Activated B cell treated with CpG ODN at 0.5 μM for 24 hours (primary cell): ENCODE measurements at regions not wholly inside any gene's neighbourhood (a gene's known extent, or its start where the extent isn't known, plus 50 kb on each side); places are given as distances from the start of the nearest gene placed in this dataset.

Source experiments
- ATAC-seq: fragments of 200-7000 bp; cut with Tn5 transposase; one replicate; pipeline ENCODE4 v1.10.0; 2021; ENCODE audit warnings: low read depth, mild to moderate bottlenecking, moderate library complexity
- CTCF ChIA-PET: fragments of 350-600 bp; sonication (Branson Sonifier 250); formaldehyde crosslinking; loops from one replicate; lab custom pipeline; 2021; ENCODE audit warnings: antibody characterized with exemption; lab: Charles Lee
- POLR2A ChIA-PET: fragments of 350-600 bp; sonication (Branson Sonifier 250); formaldehyde crosslinking; loops from one replicate; lab custom pipeline; 2021; ENCODE audit warnings: antibody characterized with exemption; lab: Charles Lee
- DNase-seq: peaks from one replicate; pipeline ENCODE4 v3.0.0; 2022
- H3K27ac Mint-ChIP-seq: one replicate; pipeline ENCODE4 v1.8.0; 2020; ENCODE audit warnings: mixed read lengths
- H3K27me3 Mint-ChIP-seq: one replicate; pipeline ENCODE4 v1.8.0; 2021; ENCODE audit warnings: mixed read lengths
- H3K36me3 Mint-ChIP-seq: one replicate; pipeline ENCODE4 v1.8.0; 2021; ENCODE audit warnings: low read depth, mixed read lengths
- H3K4me1 Mint-ChIP-seq: one replicate; pipeline ENCODE4 v1.8.0; 2021; ENCODE audit warnings: mixed read lengths
- H3K4me3 Mint-ChIP-seq: one replicate; pipeline ENCODE4 v1.8.0; 2020; ENCODE audit warnings: mild to moderate bottlenecking, mixed read lengths
- H3K9me3 Mint-ChIP-seq: one replicate; pipeline ENCODE4 v1.8.0; 2020; ENCODE audit warnings: mixed read lengths
- intact Hi-C: fragments of 100-400 bp; cut with micrococcal nuclease; formaldehyde crosslinking; loops from one replicate; pipeline ENCODE4 v1.15.1; 2024
- TF ChIP-seq, protein P1 (sequence below): fragments of 200-600 bp; IDR thresholded peaks from one replicate; pipeline ENCODE4 v1.8.0; 2022; ENCODE audit warnings: antibody characterized with exemption, mild to moderate bottlenecking

DNA sequence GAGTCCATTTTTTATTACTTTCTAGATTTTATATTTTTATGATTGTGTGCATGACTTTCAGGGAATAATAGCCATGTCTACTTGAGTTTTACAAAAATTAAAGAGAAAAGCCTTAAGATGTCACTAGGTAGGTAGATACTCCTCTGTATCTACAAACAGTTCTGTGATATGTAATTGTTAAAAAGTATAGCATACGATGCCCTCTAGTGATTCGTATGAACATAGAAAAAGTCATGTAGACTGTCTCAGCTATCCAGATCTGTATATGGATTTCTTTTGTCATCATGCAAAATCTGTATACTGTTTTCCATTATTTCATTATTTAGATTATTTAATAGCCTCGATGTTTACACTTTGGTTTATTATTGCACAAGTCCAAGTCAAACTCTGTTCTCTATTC is 856.6 kb downstream of the CENPC start:
- Mint-ChIP-seq H3K36me3 (no peaks in the 10 kb centered on the region), H3K4me3 (no peak overlapping the region), H3K27ac (no peak overlapping the region), H3K9me3 (no peaks in the 10 kb centered on the region), H3K27me3 (no peaks in the 10 kb centered on the region), H3K4me1 (no peaks in the 10 kb centered on the region)
- CTCF ChIA-PET: no interaction called here
- DNase-seq (no peak), ATAC-seq (no peak)
- POLR2A ChIA-PET: no interaction called here
- intact Hi-C loops: no loop called here
- TF ChIP-seq, protein P1, sequence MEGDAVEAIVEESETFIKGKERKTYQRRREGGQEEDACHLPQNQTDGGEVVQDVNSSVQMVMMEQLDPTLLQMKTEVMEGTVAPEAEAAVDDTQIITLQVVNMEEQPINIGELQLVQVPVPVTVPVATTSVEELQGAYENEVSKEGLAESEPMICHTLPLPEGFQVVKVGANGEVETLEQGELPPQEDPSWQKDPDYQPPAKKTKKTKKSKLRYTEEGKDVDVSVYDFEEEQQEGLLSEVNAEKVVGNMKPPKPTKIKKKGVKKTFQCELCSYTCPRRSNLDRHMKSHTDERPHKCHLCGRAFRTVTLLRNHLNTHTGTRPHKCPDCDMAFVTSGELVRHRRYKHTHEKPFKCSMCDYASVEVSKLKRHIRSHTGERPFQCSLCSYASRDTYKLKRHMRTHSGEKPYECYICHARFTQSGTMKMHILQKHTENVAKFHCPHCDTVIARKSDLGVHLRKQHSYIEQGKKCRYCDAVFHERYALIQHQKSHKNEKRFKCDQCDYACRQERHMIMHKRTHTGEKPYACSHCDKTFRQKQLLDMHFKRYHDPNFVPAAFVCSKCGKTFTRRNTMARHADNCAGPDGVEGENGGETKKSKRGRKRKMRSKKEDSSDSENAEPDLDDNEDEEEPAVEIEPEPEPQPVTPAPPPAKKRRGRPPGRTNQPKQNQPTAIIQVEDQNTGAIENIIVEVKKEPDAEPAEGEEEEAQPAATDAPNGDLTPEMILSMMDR: no peak

DNA sequence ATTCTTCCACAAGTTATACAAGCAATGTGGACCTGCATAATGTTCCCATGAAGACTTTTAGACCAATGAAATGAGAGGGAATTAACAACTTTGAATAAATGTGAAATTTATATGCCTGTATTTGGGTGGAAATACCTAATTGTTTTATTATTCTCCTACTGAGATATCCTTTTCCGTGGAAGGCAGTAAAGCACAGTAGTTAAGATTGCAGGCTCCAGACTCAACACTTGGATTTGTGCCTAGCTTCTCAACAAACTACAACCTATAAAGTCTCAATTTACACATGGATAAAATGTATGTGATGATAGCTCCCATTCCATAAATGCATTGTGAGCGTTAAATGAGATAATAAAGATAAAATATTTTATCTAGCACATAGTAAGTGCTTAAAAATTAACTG is 857.8 kb downstream of the CENPC start:
- POLR2A ChIA-PET: no interaction called here

DNA sequence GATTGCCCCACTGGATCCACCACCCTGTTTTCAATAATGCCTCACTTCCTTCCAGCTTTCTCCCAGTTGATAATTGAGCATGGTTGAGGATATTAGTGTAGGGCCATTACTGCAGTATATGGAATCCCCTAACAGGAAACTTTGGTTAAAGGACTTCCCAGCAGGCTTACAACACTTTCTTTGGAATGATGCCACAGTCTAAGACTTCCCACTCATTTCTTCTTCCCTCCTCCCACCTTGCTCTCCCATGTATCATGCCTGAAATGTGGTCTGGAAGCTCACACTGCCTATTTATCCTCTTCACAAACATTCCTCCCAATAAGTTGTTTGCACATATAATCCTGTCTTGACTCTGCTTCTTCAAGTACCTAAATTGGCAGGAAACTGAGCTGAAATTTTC is 863.3 kb downstream of the CENPC start:
- H3K4me1 Mint-ChIP-seq: no peaks in the 10 kb centered on the region
- intact Hi-C loops: no loop called here
- no peaks in the 10 kb centered on the region for H3K27me3 Mint-ChIP-seq
- ATAC-seq (no peak), DNase-seq (no peak)
- ChIA-PET POLR2A (no interaction called here), CTCF (no interaction called here)
- TF ChIP-seq, protein P1: no peak
- H3K4me3 Mint-ChIP-seq: no peak overlapping the region
- H3K27ac Mint-ChIP-seq: no peak overlapping the region
- no peaks in the 10 kb centered on the region for H3K36me3 Mint-ChIP-seq
- H3K9me3 Mint-ChIP-seq: peaks cover 2% of the 10 kb centered on the region

More for the DNA sequence above, 857.8 kb downstream of the CENPC start:
- DNase-seq: no peak
- TF ChIP-seq, protein P1: no peak
- intact Hi-C loops: no loop called here
- H3K27ac Mint-ChIP-seq: no peak overlapping the region
- no peaks in the 10 kb centered on the region for H3K9me3 Mint-ChIP-seq
- CTCF ChIA-PET: no interaction called here
- H3K4me1 Mint-ChIP-seq: no peaks in the 10 kb centered on the region
- no peak for ATAC-seq
- no peaks in the 10 kb centered on the region for H3K36me3 Mint-ChIP-seq
- H3K4me3 Mint-ChIP-seq: no peak overlapping the region
- no peaks in the 10 kb centered on the region for H3K27me3 Mint-ChIP-seq

DNA sequence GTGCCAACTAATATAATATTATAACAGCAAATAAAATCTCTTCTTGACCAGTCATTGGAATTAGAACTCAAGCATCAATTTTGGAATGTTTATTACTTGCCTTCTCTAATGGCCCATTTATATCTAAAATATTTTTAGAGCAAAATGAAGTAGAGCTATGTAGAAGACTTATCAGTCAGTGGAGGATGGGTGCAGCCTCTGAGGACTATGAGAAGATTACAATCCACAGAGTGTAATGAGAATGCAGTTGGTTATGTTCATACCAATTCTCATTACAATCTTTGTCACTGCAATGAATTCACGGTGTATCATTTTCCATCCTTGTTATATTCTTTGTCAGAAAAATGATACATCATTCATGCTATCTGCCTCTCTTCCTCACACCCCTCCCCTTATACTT is 878.1 kb downstream of the CENPC start:
- TF ChIP-seq, protein P1: no peak
- POLR2A ChIA-PET: no interaction called here
- intact Hi-C loops: no loop called here
- Mint-ChIP-seq H3K27ac (no peak overlapping the region), H3K27me3 (no peaks in the 10 kb centered on the region), H3K4me1 (no peaks in the 10 kb centered on the region), H3K9me3 (no peaks in the 10 kb centered on the region), H3K4me3 (no peak overlapping the region), H3K36me3 (no peaks in the 10 kb centered on the region)
- CTCF ChIA-PET: no interaction called here
- DNase-seq (no peak), ATAC-seq (no peak)

DNA sequence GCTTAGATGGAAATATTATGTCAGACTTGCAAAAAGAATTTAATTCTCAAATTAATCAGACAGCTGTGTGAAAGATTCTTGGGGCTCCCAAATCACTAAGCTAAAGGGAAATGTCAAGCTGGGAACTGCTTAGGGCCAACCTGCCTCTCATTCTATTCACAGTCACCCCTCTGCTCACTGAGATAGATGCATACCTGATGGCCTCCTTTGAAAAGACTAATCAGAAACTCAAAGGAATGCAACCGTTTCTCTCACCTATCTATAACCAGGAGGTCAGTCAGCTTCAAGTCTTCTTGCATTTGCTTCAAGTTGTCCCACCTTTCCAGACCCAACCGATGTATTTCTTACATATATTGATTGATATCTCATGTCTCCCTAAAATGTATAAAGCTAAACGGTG is 882.7 kb downstream of the CENPC start:
- intact Hi-C loops: no loop called here
- no peak overlapping the region for H3K27ac Mint-ChIP-seq
- no peak overlapping the region for H3K4me3 Mint-ChIP-seq
- TF ChIP-seq, protein P1: no peak
- ChIA-PET POLR2A (no interaction called here), CTCF (no interaction called here)
- H3K27me3 Mint-ChIP-seq: no peaks in the 10 kb centered on the region
- DNase-seq (no peak), ATAC-seq (no peak)
- no peaks in the 10 kb centered on the region for H3K4me1 Mint-ChIP-seq
- H3K36me3 Mint-ChIP-seq: no peaks in the 10 kb centered on the region
- no peaks in the 10 kb centered on the region for H3K9me3 Mint-ChIP-seq
